HepG2 (cell line): ENCODE measurements at regions not wholly inside any gene's neighbourhood (a gene's known extent, or its start where the extent isn't known, plus 50 kb on each side); places are given as distances from the start of the nearest gene placed in this dataset.

Experiments
- ATAC-seq: fragments of 200-7000 bp; cut with Tn5 transposase; 3 replicates; pipeline ENCODE4 v1.9.1; 2020; ENCODE audit warnings: mild to moderate bottlenecking, moderate library complexity
- BruUV-seq: library from RNA; stranded (reverse); fragments of 400-500 nt; replicated peaks from 2 replicates; lab custom pipeline; 2021; lab: Mats Ljungman, UMichigan
- CTCF ChIA-PET: fragments of 300-600 bp; formaldehyde crosslinking; extraction: SDS; loops from one replicate; lab custom pipeline; 2021; ENCODE audit warnings: low total read pairs, inconsistent platforms, low intra/inter-chr PET ratio; lab: Yijun Ruan, JAX
- POLR2A ChIA-PET: fragments of 350-600 bp; sonication (Branson Sonifier 250); formaldehyde crosslinking; loops from one replicate; lab custom pipeline; 2020; ENCODE audit warnings: antibody characterized with exemption, inconsistent platforms; lab: Yijun Ruan, JAX
- DNase-seq: peaks from one replicate; pipeline ENCODE4 v3.0.0-alpha.2; 2015; ENCODE audit warnings: low spot score
- FAIRE-seq: peaks from 3 replicates; lab custom pipeline; 2011; peaks lifted over from hg19 to GRCh38; lab: Jason Lieb, UNC
- H2AFZ ChIP-seq: one replicate; pipeline ENCODE4 v1.6.1; 2011; ENCODE audit warnings: low read length, inconsistent platforms
- H3K27ac ChIP-seq: fragments of 300-600 bp; 3 replicates; pipeline ENCODE4 v1.8.0; 2011; ENCODE audit warnings: mixed run types, mild to moderate bottlenecking, mixed read lengths, low read length, inconsistent platforms; ENCODE audit not compliant: insufficient read depth; ENCODE audit errors: extremely low read length
- H3K27me3 ChIP-seq, 2 experiments: fragments of 200-600 bp in 1 of 2; 2 replicates in 1 of 2; 3 replicates in 1 of 2; pipeline versions ENCODE4 v1.6.0 to v1.8.0; 2011; ENCODE audit warnings: low read length in 2 of 2, mild to moderate bottlenecking in 2 of 2, moderate library complexity in 2 of 2, inconsistent platforms in 1 of 2; ENCODE audit not compliant: insufficient read depth in 2 of 2, control insufficient read depth in 1 of 2
- H3K36me3 ChIP-seq, 2 experiments: fragments of 200-600 bp in 1 of 2; replicated peaks in 1 of 2; 2 replicates in 1 of 2; 3 replicates in 1 of 2; pipeline versions ENCODE4 v1.5.1 to v1.8.0; 2011; ENCODE audit warnings: low read length in 2 of 2, inconsistent platforms in 1 of 2; ENCODE audit not compliant: insufficient read depth in 2 of 2, control insufficient read depth in 1 of 2
- H3K4me1 ChIP-seq: 2 replicates; pipeline ENCODE4 v1.5.1; 2012; ENCODE audit warnings: low read length, inconsistent platforms; ENCODE audit not compliant: insufficient read depth
- H3K4me2 ChIP-seq: 2 replicates; pipeline ENCODE4 v1.6.0; 2011; ENCODE audit warnings: low read depth, low read length, inconsistent platforms
- H3K4me3 ChIP-seq, 3 experiments: fragments of 200-600 bp in 1 of 3; sonication (generic), shearing (Covaris generic) in 1 of 3; replicated peaks in 1 of 3; 2 replicates each; pipeline ENCODE4 v1.5.1; 2011 to 2016; ENCODE audit warnings: low read length in 3 of 3, inconsistent platforms in 2 of 3, low read depth in 2 of 3, mild to moderate bottlenecking in 2 of 3, control low read depth in 1 of 3, mixed read lengths in 1 of 3; ENCODE audit not compliant: insufficient read depth in 1 of 3
- H3K79me2 ChIP-seq: one replicate; pipeline ENCODE4 v1.6.1; 2011; ENCODE audit warnings: low read length, inconsistent platforms; ENCODE audit not compliant: insufficient read depth
- H3K9ac ChIP-seq: 2 replicates; pipeline ENCODE4 v1.6.0; 2011; ENCODE audit warnings: mild to moderate bottlenecking, low read depth, low read length, inconsistent platforms; ENCODE audit not compliant: insufficient read depth
- H3K9me3 ChIP-seq: 2 replicates; pipeline ENCODE4 v1.5.1; 2012; ENCODE audit warnings: mild to moderate bottlenecking, low read length
- H4K20me1 ChIP-seq: 2 replicates; pipeline ENCODE4 v1.6.0; 2011; ENCODE audit warnings: inconsistent platforms, mild to moderate bottlenecking, low read length, moderate library complexity; ENCODE audit not compliant: insufficient read depth
- ATF2 ChIP-seq: sonication (generic); formaldehyde crosslinking; IDR thresholded peaks from 2 replicates; pipeline ENCODE4 v1.4.0; 2020; ENCODE audit warnings: missing genetic modification reagents
- HOXA9 ChIP-seq: sonication (generic); formaldehyde crosslinking; IDR thresholded peaks from 2 replicates; pipeline ENCODE4 v1.8.1; 2022; ENCODE audit warnings: missing genetic modification reagents, mild to moderate bottlenecking, moderate library complexity, borderline replicate concordance
- IRF1 ChIP-seq: sonication (generic); formaldehyde crosslinking; IDR thresholded peaks from 2 replicates; pipeline ENCODE4 v1.4.0; 2020; ENCODE audit warnings: low read depth, mild to moderate bottlenecking, missing genetic modification reagents
- PAX8 ChIP-seq: sonication (generic); formaldehyde crosslinking; IDR thresholded peaks from 2 replicates; pipeline ENCODE4 v1.8.0; 2022; ENCODE audit warnings: mild to moderate bottlenecking, missing genetic modification reagents, borderline replicate concordance
- PHF21A ChIP-seq: sonication (generic); formaldehyde crosslinking; IDR thresholded peaks from 2 replicates; pipeline ENCODE4 v1.5.0; 2020; ENCODE audit warnings: mild to moderate bottlenecking, missing genetic modification reagents
- PREB ChIP-seq: sonication (generic); formaldehyde crosslinking; IDR thresholded peaks from 2 replicates; pipeline ENCODE4 v1.4.0; 2020; ENCODE audit warnings: missing genetic modification reagents
- RBM22 ChIP-seq: fragments of 200-400 bp; formaldehyde crosslinking; optimal IDR thresholded peaks from 2 replicates; pipeline ENCODE3; 2017; ENCODE audit warnings: mild to moderate bottlenecking, low read length, moderate library complexity
- TMF1 ChIP-seq: sonication (generic); formaldehyde crosslinking; IDR thresholded peaks from 2 replicates; pipeline ENCODE4 v1.8.1; 2022; ENCODE audit warnings: low read depth, missing genetic modification reagents
- XRCC5 ChIP-seq: fragments of 200-400 bp; formaldehyde crosslinking; optimal IDR thresholded peaks from 2 replicates; pipeline ENCODE3; 2017; ENCODE audit warnings: mild to moderate bottlenecking, low read length
- ZBTB20 ChIP-seq: sonication (generic); formaldehyde crosslinking; IDR thresholded peaks from 2 replicates; pipeline ENCODE4 v1.8.1; 2023; ENCODE audit warnings: missing genetic modification reagents, low read depth, mild to moderate bottlenecking, borderline replicate concordance
- ZNF337 ChIP-seq: sonication (generic); formaldehyde crosslinking; IDR thresholded peaks from 2 replicates; pipeline ENCODE4 v1.5.1; 2020; ENCODE audit warnings: missing genetic modification reagents, low read depth, mild to moderate bottlenecking, borderline replicate concordance
- ZNF713 ChIP-seq: sonication (generic); formaldehyde crosslinking; IDR thresholded peaks from 2 replicates; pipeline ENCODE4 v1.4.0; 2020; ENCODE audit warnings: mild to moderate bottlenecking, missing genetic modification reagents
- WGBS: methylation state at CpG from one replicate; pipeline ENCODE4 v1.1.6; 2017; ENCODE audit warnings: low lambda C conversion rate; 5-methylcytosine and 5-hydroxymethylcytosine counted together
- in situ Hi-C: cut with HindIII; loops from 2 replicates; pipeline ENCODE4 v1.10.0; 2017; ENCODE audit warnings: low pct_unique_long_range_greater_than_20kb; ENCODE audit not compliant: extremely low pct_ligation_motif_present
- intact Hi-C: fragments of 100-400 bp; cut with micrococcal nuclease; formaldehyde crosslinking; loops from one replicate; pipeline ENCODE4 v1.10.0; 2022; ENCODE audit not compliant: unreplicated experiment

- CTCF ChIA-PET = no interaction called here
- no peak for DNase-seq
- no peaks in the 10 kb centered on the region for H4K20me1 ChIP-seq
- 73% methylated on average over 2 of the region's 2 CpGs for WGBS
- H3K9ac ChIP-seq = no peak overlapping the region
- POLR2A ChIA-PET = no interaction called here
- no peak overlapping the region for H3K27ac ChIP-seq
- no peak overlapping the region for H2AFZ ChIP-seq
- ATAC-seq = no peak
- FAIRE-seq = no peak
- no peaks in the 10 kb centered on the region for H3K36me3 ChIP-seq
- no peak for TF ChIP-seq PREB (CRISPR knock-in tag)
- no peak for TF ChIP-seq IRF1
- no peak for TF ChIP-seq TMF1 (CRISPR knock-in tag)
- TF ChIP-seq XRCC5 = no peak
- TF ChIP-seq HOXA9 = no peak
- TF ChIP-seq ZNF337 (CRISPR knock-in tag) = no peak
- TF ChIP-seq RBM22 = no peak
- no peak for TF ChIP-seq ZNF713 (CRISPR knock-in tag)
- no peak for TF ChIP-seq ZBTB20 (CRISPR knock-in tag)
- no peak for TF ChIP-seq ATF2
- TF ChIP-seq PAX8 = no peak
- TF ChIP-seq PHF21A (CRISPR knock-in tag) = no peak
- no peaks in the 10 kb centered on the region for H3K4me1 ChIP-seq
- in situ Hi-C loops = no loop called here
- H3K9me3 ChIP-seq = no peaks in the 10 kb centered on the region
- no peak overlapping the region for H3K4me2 ChIP-seq
- H3K27me3 ChIP-seq = no peaks in the 10 kb centered on the region
- H3K79me2 ChIP-seq = no peaks in the 10 kb centered on the region
- H3K4me3 ChIP-seq = no peak overlapping the region
- BruUV-seq = no TSS peak
- intact Hi-C loops = loop anchor here (5.0 kb wide), 1 partner anchor 1086 kb away; no protein-coding TSS in a partner anchor
These were observed 180.9 kb upstream of the ACTBL2 start for GRCh38 chr5:57663466-57663865.
